ENCODE measurements at regions not wholly inside any gene's neighbourhood (a gene's known extent, or its start where the extent isn't known, plus 50 kb on each side); places are given as distances from the start of the nearest gene placed in this dataset.

- TF ChIP-seq CTCF (IDR thresholded peaks at IDR 0.05; ENCODE audit: poor library complexity, severe bottlenecking) (no peak), RAD21 (conservative IDR thresholded peaks at IDR 0.05) (no peak), EP300 (conservative IDR thresholded peaks at IDR 0.05; ENCODE audit: poor library complexity, severe bottlenecking) (no peak), REST (IDR thresholded peaks at IDR 0.05; ENCODE audit: borderline replicate concordance) (no peak), POLR2AphosphoS5 (IDR thresholded peaks at IDR 0.05) (no peak), EZH2 (IDR thresholded peaks at IDR 0.05; ENCODE audit: borderline replicate concordance, insufficient read depth, low read length, poor library complexity, severe bottlenecking) (no peak), TAF1 (IDR thresholded peaks at IDR 0.05; ENCODE audit: low read depth) (no peak)
These were observed 863.6 kb upstream of the IGFBP7 start for GRCh38 chr4:57973819-57974218.
